SK-N-SH (cell line): ENCODE measurements at regions not wholly inside any gene's neighbourhood (a gene's known extent, or its start where the extent isn't known, plus 50 kb on each side); places are given as distances from the start of the nearest gene placed in this dataset.

Source experiments
- small RNA-seq, 7 experiments: library from RNA; depleted of rRNA; stranded (forward); fragments of <200 nt; gene quantifications; one replicate each; pipeline ENCODE3, GENCODE V24; 2012

Small RNAs in the stretch of these regions (small RNA-seq; reads per million reads assigned to genes)
- gene RF00019 (0 reads per million in 7 experiments), gene RF01992 (0 reads per million in 7 experiments), gene RNA5SP106 (0 reads per million in 7 experiments), gene RNU6-692P (0 reads per million in 7 experiments), gene RNU6-715P (0 reads per million in 7 experiments), gene RNU7-2P (0 to 9.0 (median 0.29) reads per million in 7 experiments)
